GM12891 (cell line): ENCODE measurements at regions not wholly inside any gene's neighbourhood (a gene's known extent, or its start where the extent isn't known, plus 50 kb on each side); places are given as distances from the start of the nearest gene placed in this dataset.
A peak's percentile ranks its signal among the peaks of the same experiment; 100 is the strongest.
"Not testable (repeated sequence)": the region's sequence is repeated elsewhere in the genome, so short reads cannot be mapped to it uniquely, and the experiment has no call there.

ENCODE experiments used
- DNase-seq: peaks from one replicate; pipeline ENCODE4 v3.0.0; 2011; ENCODE audit warnings: low spot score; ENCODE audit not compliant: insufficient read length
- FAIRE-seq: peaks from 2 replicates; lab custom pipeline; 2011; peaks lifted over from hg19 to GRCh38; lab: Jason Lieb, UNC

- not testable (repeated sequence) for DNase-seq, FAIRE-seq
Measured at GRCh38 chr10:38333699-38334098, 239.6 kb downstream of the ZNF37A start.

GRCh38 chr10:38350645-38351044 lies 256.5 kb downstream of the ZNF37A start:
- FAIRE-seq, DNase-seq: not testable (repeated sequence)

GRCh38 chr10:38354410-38354809 lies 260.3 kb downstream of the ZNF37A start:
- DNase-seq, FAIRE-seq: not testable (repeated sequence)

- not testable (repeated sequence) for DNase-seq
- peak; percentile 97 for FAIRE-seq
Measured at GRCh38 chr10:38355911-38356526, 261.9 kb downstream of the ZNF37A start.

- FAIRE-seq = not testable (repeated sequence)
Measured at GRCh38 chr10:38356527-38356926, 262.4 kb downstream of the ZNF37A start.

GRCh38 chr10:38362514-38362913 lies 268.4 kb downstream of the ZNF37A start:
- DNase-seq, FAIRE-seq: not testable (repeated sequence)

More at GRCh38 chr10:38356527-38356926, 262.4 kb downstream of the ZNF37A start:
- not testable (repeated sequence) for DNase-seq

GRCh38 chr10:38364073-38364472 lies 269.9 kb downstream of the ZNF37A start:
- FAIRE-seq, DNase-seq: not testable (repeated sequence)

GRCh38 chr10:38365917-38366316 lies 271.8 kb downstream of the ZNF37A start:
- FAIRE-seq = peak; percentile 85

GRCh38 chr10:38383800-38384199 lies 289.7 kb downstream of the ZNF37A start:
- FAIRE-seq, DNase-seq: not testable (repeated sequence)

More at GRCh38 chr10:38365917-38366316, 271.8 kb downstream of the ZNF37A start:
- not testable (repeated sequence) for DNase-seq

- FAIRE-seq, DNase-seq: not testable (repeated sequence)
Measured at GRCh38 chr10:38386869-38387268, 292.7 kb downstream of the ZNF37A start.

- FAIRE-seq, DNase-seq: not testable (repeated sequence)
Measured at GRCh38 chr10:38390725-38391124, 296.6 kb downstream of the ZNF37A start.

GRCh38 chr10:38395465-38395864 lies 301.3 kb downstream of the ZNF37A start:
- not testable (repeated sequence) for FAIRE-seq, DNase-seq

- DNase-seq, FAIRE-seq: not testable (repeated sequence)
Measured at GRCh38 chr10:38396178-38396954, 302.2 kb downstream of the ZNF37A start.

- DNase-seq, FAIRE-seq: not testable (repeated sequence)
Measured at GRCh38 chr10:38401565-38401964, 307.4 kb downstream of the ZNF37A start.
